ENCODE measurements at regions not wholly inside any gene's neighbourhood (a gene's known extent, or its start where the extent isn't known, plus 50 kb on each side); places are given as distances from the start of the nearest gene placed in this dataset.

DNA sequence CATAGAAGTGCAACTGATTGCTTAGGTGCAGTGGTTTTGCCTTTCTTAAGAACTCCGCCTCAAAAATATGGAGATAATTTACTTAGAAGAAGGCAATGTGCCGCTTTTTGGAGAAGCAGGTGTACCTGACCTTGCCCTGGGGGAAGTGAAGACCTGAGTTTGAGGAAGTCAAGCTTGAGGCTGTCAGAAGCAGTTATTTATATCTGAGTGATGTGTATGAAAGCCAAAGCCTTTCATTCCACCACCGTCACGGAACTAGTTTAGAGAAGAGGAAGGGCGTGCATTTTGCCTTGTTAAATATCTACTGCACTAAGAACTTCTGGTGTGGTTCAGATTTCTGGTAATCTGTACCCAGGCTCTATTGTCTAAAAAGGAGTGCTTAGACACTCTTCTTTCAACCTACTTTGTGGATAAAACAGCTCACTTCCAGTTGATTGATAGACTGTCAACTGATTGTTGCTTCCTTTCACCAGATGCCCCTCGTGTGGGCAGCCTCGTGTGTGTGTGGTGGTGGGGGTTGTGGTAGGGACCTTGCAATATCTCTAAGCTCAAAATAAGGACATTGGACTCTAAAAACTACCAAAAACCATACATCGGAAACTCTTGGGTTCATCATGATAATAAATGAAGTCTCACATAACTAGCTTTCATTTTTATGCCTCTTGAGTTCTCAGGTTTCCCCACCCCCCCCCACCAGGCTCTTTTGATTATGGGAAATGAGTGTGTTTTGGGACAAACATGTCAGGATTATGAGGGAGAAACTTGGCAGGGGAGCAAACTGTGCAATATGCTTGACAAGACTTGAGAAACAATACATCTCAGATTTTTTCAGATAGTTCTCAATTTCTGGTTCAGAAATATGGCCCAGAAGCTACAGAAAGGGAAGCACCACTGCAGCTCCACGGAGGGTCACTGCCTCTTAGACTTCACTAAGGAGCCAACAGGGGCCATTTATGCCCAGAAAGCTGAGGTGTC lies 78.6 kb downstream of the ARF6 start:
- DNase-seq = peak; percentile 79 to 83

DNA sequence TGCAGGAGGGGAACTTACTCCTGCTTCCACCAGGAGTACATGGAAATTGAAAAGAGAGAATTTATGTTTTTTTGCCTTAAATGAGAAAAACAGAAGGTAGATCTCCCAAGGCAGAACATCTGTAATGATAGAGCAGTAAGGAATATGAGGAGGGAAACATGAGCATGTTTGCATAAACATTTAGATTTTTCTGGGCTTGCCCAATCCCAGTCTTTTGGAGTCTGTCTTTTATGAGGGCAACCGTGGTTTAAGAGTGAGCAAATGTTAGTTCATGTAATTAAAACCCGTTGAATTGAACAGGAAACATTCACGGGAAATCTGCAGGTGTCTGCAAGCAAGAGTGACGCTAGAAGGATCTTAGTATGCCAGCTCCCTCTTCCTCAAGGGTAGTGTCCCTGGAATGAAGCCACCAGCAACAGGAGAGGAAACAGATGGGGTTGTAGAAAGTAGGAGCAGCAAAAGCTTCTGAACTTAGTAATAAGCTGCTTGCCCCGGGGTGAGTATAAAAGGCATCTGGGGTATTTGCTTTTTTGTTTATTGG lies 79.3 kb downstream of the ARF6 start:
- peak in 1 of 2 donors; percentile 5 for DNase-seq

DNA sequence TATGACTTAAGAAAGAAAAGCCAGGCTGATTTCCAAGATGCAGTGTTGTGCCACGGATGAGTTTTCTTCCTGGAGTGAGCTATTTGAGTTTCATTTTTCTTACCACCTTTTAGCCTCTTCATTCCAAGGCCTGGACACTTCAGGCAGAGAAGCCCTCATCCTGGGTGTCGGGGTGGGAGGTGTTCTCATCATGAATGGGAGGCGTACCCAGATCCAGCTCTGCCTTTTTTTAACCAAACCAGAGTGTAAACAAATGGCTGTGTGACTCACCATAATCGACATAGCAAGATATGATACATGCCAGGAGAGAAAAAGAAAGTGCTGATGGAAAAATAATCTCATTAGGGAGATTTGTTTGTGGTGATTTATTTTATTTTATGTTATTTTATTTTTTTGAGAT lies 79.9 kb downstream of the ARF6 start:
- DNase-seq = no peak

DNA sequence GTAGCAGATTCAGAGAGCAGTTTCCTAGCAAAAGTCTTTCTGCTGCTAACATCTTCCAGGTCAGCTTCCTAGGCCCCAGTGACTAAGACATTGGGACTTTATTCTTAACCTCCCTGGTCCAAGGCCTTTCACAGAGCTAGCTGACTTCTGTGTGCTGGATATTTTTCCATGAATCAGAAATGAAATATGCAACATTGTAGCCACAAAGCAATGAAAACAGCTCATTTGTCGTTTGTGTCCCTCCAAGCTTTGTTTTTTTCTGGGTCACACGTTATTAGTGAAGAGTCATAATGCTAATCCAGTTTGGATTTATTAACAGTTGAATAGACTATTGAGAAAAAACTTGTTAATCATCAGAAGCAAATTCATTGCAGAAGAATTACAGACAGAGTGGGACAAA lies 82.4 kb downstream of the ARF6 start:
- no peak for DNase-seq

DNA sequence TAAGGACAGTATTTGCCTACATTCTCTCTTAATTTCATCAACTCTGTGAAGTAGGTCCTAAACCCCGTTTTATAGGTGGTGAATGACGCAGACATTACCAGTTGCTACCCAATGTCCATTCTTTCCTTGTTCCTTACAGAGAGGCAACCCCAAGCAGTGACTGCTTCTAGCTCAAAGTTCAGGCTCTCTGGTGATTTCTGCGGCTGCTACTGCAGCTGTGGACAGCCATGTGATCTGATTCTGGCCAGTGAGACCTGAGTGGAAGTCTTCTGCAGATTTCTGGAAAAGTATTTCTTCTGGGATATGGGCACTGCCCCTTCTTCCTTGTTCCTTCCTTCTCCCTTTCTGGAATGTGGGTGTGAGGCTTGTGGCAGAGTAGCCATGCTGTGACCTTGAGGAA lies 82.9 kb downstream of the ARF6 start:
- DNase-seq = peak in 1 of 2 donors; percentile 6

DNA sequence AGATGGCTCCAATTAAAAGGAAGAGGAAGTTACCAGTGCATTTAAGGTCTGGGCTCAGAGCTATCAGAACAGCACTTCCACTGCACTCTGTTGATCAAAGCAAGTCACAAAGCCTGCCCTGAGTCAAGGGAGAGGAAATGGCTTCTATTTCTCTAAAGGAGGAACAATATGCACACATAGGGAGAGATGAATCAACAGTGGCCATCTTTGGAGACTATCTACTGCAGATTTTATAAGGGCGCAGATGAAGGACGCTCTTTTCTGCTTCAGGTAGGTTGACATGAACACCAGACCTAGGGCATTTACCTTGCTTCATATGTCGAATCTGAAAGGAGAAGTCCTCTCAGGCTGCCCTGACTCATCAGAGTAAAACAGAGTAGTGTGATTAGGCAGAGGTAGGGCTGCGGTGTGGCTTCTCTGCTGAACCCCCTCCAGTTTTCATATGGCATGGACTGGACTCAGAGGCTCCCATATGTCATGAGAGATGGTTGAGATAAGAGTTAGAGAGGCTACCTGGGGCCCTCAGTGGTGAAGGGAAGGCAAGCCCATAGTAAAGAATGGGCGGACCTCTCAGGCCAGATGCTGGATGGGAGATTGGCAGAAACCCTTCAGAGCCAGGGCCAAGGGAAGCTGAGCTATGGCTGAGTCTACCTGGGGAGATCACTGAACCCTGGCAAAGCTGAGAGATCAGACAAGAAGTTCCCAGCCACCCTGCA lies 84.4 kb downstream of the ARF6 start:
- DNase-seq = peak; percentile 71 to 77

DNA sequence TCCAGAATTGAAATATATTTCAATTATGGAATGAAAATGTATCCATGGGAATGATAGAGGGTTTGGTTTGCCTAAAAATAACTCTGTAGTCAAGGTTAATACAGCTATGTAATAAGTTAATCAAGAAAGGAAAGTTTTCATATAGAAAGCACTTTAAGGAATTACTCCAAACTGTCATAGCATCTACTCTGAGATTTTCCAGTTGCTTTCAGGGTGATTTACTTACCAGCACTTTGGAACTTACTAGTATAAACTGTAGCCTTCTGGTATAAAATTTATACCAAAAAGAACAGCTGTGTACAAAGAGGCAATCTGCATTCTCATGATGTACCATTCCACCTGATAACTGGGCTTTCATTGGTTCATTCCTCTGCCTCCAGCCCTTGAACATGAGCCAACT lies 87.1 kb downstream of the ARF6 start:
- DNase-seq = no peak

DNA sequence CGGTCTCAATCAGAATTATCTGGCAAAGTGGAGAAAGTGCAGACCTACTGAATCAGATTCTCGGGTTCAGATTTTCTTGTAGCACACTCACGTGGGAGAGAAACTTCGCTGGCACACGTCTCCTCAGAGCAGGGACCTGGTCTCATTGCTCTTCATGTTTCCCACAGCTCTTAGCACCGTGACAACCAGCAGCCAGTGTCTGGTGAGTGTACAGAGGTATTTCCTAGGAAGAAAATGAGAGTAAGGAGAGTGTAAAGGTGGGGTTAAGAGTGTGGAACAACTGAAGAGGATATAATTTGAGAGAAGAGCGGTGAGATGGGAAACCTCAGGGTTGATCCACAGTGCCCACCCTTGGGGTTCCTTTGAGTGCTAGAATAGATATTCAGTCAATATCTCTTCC lies 89.2 kb downstream of the ARF6 start:
- no peak for DNase-seq

DNA sequence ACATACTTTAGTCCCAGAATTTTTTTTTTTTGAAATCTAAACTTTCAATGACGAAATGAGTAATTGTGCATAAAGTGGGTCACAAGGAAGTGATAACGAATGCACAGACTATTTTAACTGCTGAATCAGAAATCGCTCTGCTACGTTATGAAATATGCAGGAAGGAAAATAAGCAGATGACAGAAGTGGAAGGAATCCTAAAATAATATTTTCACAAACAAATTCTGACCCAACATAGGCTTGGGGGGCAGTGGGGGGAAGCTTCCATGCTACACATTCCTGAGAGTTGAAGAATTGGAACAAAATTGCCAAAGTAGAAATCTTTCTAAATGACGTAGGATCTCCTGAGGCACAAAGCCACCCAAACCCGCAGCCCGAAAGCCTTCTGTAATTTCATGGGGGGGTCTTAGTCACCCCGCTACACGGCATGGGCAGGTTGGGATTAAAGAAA lies 89.6 kb downstream of the ARF6 start:
- DNase-seq = peak; percentile 46 to 80

DNA sequence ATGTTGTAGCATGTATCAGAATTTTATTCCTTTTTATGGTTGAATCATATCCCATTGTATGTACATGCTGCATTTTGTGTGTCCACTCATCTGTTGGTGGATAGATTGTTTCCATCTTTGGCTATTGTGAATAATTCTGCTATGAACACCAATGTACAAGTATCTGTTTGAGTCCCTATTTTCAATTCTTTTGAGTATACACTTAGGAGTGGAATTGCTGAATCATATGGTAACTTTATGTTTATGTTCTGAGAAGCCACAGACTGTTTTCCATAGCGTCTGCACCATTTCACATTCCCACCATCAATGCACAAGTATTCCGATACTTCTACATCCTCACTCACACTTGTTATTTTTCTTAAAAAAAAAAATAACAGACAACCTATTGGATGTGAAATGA lies 91.5 kb downstream of the ARF6 start:
- no peak for DNase-seq

DNA sequence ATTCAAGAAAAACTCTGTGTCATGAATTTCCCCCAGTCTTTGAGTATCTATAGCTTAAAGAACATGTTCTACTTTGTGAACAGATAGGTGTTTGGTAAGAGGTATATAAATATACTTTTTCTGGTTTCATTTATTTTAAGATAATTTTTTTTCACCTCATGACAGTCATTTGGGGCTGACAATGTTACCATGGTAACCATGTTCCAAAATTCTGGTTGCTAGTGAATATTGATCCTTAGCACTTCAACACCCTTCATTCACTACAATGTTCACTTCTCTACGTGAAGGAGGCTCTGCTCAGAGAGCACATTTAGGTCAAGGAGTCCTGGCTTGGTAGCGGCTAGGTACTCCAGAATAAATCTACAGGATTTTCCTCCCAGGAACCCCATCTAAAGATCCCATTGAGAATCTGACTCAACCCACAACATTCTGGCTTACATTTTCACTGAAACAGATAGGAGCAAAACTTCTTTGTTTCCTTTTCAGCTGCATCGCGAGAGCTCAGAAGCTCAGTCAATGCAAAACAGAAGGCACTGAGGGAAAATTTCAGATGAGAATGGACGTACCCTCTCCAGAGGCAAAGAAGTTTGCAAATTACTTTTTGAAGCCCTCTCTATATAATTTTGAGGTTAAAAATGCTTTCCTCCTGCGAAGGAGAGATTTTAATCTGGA lies 93.6 kb downstream of the ARF6 start:
- no peak for DNase-seq

DNA sequence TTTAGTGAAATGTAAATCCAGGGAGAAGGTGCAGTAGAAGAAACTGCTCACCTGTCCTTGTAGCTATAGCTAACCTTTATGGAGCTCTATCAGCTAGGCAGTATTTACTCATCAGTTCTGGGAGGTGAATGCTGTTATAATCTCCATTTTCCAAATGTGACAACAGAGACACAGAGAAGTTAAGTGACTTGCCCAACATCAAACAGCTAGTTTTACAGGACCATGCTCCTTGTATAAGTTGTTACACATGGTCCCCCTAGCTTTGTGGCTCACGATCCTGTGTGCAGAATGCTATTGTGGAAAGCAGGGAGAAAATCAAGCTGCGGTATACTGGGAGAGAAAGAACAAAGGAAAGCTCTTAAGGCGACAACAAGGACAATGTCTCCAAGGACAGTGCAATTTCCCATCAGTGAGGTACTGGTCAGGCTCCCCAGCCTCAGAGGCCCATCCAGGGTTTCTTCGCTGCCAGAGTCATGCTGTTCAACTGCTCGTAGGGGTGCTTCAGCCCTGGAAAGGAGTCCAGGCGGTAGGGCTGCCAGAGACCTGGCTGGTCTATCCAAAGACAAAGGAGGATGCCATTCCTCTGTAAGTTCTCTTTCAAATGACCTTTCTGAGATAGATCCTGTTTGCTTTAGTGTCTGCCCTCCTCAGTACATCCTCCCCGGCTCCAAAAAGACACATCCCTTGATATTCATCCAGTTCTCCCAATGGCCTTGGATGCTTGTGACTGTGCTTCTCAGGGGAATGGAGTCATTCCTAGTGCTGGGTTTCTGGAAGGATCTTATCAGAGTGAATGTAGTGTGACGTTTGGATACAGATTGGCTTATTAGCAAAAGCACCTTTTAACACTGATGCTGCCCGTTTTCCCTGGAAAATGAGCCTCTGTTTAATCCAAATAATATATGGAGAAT lies 95.5 kb downstream of the ARF6 start:
- DNase-seq = no peak

DNA sequence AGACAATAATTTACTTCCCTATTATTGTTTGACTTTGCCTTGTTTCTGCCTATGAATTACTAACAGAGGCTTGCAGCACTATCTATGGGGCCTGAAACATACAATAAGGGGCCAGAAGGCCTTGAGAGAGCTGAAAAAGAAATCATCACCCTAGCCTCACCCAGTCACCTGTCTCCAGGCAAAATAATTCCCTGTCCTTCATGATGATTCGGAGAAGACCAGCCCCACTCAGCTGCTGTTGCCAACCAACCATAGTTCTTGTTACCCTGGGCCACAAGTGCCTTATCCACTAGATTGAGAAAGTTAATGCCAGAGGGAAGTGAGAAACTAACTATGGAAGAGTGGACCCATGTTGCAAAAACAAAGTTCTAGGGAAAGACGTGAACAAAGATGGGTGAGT lies 97.1 kb downstream of the ARF6 start:
- DNase-seq = peak in 1 of 2 donors; percentile 13

DNA sequence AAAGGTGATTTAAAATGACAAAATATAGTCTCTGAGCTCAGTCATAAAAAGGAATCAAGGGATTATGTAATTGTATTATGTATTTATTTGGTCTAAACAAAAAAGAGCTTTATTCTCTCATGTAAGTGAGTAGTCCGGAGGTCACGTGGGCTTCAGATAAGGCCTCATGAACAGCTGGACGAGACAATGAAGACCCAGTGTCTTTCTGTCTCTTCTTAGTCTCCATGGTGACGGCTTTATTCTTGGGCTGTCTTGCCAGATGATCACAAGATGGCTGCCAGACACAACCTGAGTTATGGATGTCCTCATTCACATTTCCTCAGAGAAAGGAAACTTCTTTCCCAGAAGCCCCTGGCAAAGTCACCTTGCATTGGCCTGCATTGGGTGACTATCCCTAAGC lies 98.6 kb downstream of the ARF6 start:
- no peak for DNase-seq

DNA sequence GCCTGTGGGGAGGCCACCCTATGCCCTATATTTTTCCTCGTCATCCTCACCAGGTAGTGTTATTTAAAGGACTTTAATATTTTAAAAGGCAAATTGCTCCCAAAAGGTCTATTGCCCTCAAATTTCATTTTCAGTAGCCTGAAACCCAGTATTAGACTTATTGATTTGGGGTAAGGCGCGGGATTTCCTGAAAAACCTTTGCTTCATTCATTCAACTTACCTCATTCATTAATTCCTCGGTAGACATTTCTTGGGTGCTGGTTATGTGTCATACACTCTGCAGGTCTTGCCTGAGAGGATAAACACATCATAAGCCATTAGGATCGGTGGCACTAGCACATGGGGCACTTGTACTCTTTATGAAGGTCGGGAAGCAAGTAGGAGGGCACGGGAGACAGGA lies 99.2 kb downstream of the ARF6 start:
- DNase-seq = no peak

DNA sequence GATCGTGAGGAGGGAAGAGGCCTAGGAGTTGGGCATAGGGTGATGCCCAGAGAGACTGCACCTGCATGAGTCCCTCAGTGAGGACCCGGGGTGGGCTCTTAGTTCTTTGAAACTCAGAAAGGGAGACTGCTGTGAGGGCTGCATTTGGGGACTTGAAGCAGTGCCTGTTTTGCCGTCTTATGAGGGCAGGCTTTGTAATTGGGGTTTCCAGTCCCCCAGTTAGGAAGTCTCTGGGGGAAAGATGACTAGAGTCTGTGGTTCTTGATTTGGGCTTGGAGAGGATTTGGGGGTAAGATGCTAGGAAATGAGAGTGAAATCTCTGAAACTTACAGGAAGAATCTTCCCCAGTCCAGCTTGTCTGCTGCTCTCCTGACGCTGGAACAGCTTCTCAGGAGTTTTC lies 99.6 kb downstream of the ARF6 start:
- DNase-seq = no peak

DNA sequence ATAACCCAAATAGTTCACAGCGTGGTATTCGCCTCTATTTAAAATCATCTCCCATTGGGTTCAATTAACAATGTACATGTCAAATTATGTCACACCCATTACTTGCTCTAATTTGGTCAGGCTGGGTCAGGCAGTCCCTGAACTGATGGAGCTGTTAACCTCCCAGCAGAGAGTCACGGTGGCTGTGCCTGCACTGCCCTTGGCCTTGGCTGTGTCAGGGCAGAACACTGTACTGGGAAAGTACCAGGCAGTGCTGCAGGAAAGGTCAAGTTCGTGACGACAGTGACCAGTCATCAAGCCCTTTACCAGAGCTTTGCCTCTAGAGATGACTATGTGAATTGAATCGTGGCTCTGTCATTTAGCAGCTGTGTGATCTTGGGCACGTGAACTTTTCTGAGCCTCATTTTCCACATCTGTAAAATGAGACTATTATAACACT lies 100.0 kb downstream of the ARF6 start:
- DNase-seq = peak in 1 of 2 donors; percentile 51

DNA sequence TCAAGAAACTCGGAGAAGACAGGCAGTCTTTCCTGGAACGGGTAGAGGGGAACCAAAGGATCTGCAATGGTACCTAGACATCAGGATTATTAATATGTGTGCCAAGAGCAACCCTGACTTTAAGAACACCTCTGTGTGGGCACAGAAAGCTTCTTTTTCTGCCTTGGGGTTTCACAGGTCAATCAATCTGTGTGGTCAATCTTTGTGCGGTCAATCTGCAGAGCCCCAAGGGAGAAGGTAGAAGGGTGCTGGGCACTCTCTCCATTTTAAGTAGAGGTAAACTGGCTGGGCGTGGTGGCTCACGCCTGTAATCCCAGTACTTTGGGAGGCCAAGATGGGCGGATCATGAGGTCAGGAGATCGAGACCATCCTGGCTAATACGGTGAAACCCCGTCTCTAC lies 100.7 kb downstream of the ARF6 start:
- no peak for DNase-seq

DNA sequence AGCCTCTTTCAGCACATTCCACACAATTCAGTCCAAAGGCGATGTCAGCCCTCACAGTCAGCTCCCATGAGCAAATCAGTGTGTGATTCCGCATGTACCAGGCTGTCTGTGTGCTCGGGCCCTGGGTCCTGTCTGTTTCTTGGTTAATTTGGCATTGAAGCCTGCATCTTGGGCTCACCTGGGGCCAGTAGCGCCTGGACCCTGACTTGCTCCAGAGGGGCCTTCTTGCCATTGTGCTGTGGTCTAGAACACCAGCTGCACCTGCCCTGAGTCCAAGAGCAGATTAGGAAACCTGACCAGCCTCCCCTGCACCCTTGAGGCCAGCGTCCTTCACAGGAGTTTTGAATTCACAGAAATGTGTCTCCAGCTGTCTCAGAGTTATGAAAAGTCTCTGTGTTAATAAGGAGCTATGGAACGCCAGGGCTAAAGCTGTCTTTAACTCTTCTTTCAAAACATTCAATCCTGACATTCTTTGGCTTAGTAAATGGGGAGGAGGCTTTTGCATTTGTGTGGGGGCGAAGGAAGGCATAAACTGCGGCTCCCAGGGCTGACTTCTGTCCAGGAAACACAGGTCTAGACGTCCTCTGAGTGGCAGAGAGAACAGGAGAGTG lies 102.2 kb downstream of the ARF6 start:
- DNase-seq = no peak

DNA sequence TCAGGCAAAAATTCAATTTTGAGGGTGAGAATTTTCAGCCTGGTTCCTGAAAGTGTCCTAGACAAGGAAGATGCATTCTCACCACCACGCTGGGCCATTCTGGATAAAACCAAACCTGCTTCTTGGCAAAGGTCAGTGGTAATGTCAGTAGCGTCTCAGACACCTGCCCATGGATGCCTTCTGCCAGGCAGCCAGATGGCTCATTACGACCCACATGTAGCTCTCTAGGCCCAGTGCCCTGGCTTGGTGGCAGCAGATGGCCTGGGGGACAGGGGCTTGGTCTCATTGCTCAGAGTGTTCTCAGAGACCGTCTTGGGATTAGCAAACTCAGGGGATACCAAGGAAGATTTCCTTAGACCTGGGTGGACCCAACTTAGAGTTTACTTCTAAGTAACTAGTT lies 105.1 kb downstream of the ARF6 start:
- no peak for DNase-seq

DNA sequence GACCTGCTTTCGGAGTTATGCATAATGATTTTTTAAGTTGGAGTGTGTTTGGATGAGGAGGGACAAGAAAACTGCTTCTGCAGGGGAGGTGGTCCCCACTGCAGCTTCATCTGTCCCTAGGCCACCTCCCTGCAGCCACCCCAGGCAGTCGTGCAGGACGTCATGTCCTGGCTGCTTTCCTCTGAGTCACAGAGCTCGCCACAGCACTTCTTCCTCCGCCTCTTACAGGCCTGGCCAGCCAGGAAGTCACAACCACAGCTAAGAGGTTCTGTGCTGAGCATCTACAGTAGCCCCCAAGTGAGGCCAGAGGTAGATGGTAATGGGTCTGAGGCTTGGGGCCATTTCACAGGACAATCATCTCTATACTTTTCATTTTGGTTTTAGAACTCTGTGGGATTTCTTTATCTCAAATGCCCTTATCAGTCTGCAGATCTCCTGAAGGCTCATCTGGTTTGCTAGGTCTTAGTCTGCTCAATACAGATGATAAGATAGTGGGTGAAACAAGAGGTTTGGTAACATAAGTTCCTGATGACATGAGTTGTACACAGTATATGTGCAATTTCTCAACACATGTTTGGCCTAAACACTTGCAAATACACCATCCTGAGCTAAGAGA lies 106.4 kb downstream of the ARF6 start:
- DNase-seq = peak; percentile 85 to 91

Data from inflammatory macrophage (primary cell).